ENCODE measurements at regions not wholly inside any gene's neighbourhood (a gene's known extent, or its start where the extent isn't known, plus 50 kb on each side); places are given as distances from the start of the nearest gene placed in this dataset.

DNA sequence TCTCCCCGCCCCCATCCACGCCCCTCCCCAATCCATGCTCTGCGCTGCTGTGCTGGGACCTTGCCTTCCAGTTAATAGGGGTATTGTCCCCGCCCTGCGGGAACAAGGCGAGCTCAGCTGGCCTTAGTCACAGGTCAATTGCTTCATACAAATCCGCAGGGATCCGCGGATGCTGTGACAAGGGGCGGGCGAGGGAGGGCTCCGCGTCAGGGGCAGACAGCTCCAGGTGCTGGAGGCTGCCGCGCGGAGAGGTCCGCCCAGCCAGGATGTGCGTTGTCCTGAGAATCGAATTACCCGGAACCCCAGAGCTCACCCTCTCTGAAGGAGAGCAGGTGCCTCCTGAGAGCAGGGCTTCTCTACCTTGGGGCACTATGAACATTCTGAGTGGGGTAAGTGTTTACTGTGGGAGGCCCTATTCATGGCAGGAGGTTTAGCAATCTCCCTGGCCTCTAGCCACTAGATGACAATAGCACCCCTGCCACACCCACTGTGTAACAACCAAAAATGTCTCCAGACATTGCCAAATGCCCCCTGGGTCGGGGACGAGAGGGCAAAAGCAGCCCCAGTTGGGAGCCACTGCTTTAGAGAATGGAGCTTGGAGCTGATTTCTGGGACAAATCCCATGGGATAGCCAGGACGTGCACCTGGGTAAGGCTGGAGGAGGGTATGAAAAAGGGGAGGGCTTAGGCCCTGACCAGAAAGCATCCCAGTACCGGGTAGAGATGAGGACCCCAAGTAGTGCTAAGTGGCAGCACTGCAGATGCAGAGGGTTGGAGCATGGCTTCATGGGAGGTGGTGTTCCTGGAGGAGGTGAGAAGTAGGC lies 138.2 kb downstream of the CYLD start:
- TF ChIP-seq, protein P1, sequence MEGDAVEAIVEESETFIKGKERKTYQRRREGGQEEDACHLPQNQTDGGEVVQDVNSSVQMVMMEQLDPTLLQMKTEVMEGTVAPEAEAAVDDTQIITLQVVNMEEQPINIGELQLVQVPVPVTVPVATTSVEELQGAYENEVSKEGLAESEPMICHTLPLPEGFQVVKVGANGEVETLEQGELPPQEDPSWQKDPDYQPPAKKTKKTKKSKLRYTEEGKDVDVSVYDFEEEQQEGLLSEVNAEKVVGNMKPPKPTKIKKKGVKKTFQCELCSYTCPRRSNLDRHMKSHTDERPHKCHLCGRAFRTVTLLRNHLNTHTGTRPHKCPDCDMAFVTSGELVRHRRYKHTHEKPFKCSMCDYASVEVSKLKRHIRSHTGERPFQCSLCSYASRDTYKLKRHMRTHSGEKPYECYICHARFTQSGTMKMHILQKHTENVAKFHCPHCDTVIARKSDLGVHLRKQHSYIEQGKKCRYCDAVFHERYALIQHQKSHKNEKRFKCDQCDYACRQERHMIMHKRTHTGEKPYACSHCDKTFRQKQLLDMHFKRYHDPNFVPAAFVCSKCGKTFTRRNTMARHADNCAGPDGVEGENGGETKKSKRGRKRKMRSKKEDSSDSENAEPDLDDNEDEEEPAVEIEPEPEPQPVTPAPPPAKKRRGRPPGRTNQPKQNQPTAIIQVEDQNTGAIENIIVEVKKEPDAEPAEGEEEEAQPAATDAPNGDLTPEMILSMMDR (IDR thresholded peaks at IDR 0.05), result no peak
- TF ChIP-seq POLR2A (IDR thresholded peaks at IDR 0.05), result peak in 2 of 3 donors; percentile 19 to 37
